Left lobe of liver (tissue), 2 donors: ENCODE measurements at regions not wholly inside any gene's neighbourhood (a gene's known extent, or its start where the extent isn't known, plus 50 kb on each side); places are given as distances from the start of the nearest gene placed in this dataset.
"Not testable (repeated sequence)": the region's sequence is repeated elsewhere in the genome, so short reads cannot be mapped to it uniquely, and the experiment has no call there.

Experiments
- ATAC-seq: fragments of 200-7000 bp; cut with Tn5 transposase; one replicate; pipeline ENCODE4 v1.9.1; 2020; ENCODE audit warnings: mild to moderate bottlenecking, moderate library complexity
- DNase-seq: peaks from one replicate; pipeline ENCODE4 v3.0.0-alpha.2; 2020; ENCODE audit warnings: low spot score
- donor health status: DM: no; HTN: no; CAD: no; lungs with moderate emphysema.
- donor health status: DM: no; HTN: yes; CAD: no.

DNA sequence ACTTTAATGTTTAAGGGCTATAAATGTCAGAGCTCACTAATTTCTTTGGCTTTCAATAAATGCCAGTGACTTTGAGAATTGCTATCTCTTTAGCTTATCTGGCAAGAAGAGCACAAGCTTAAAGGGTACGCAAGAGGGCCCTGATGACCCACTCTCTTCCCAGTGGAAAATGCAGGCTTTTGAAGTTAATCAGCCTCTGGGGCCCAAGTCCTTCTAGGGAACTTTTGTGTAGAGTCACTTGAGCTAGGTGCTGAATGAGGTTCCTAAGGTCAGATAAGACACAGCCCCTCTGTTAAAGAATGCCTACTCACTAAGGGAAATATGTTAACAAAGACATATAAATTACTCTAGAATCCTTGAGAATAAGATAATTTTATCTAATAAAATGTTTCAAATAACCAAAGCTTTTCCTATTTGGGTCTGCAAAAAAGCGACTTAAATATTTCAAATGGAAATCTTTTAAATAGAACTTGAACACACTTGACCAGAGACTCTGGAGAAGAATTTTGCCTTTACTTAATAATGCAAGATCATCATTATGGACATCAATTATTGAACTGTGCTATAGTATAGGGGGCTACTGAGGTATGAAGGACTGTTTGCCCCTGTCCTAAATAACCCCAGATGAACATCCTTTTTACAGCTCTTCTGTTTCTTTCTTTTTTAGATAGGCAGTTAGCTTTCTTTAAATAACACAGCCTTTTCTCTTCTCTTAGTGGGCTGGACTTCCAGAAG lies 430.1 kb downstream of the GBA3 start:
- DNase-seq: no peak
- no peak for ATAC-seq

- DNase-seq (no peak), ATAC-seq (no peak)
Observed at GRCh38 chr4:23120374-23120773, 427.6 kb downstream of the GBA3 start.

GRCh38 chr4:23117826-23118225 lies 425.1 kb downstream of the GBA3 start:
- no peak for DNase-seq
- no peak for ATAC-seq

DNA sequence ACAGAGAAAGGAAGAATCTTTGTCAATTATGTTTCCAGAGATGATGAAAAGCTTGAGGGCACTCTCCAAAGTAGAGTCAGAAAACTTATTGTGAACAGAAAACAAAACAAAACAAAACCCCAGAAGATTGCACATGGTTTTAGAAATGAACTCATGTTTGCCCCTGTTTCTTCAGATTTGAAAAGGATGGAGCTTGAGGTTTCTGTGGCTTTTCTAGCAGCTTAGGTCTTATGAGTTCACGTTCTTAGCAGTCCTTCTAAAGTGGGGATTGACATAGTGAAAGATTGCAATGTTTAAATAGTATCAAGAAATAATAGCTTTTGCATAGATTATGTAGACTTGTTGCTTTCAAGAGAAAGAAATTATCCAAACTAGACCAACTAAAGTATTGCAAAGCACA lies 421.8 kb downstream of the GBA3 start:
- ATAC-seq: no peak
- DNase-seq: no peak

DNA sequence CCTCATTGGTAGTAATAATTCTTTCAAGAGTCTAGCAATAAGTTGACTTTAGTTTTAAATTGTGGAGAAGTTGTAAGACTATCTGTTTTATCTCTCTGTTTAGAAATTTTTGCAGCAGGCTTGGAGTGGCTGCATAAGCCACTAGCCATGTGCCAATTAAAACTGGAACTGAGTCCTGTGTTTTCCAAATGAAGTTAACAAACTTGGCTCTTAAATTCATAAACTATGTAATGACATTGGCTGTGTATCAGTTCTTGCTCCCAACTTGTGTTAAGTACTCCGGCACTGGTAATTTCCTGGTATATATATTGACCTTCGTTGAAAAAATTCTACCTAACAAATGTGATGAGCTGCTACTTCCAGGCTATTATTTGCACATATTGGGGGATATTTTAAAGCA lies 420.4 kb downstream of the GBA3 start:
- DNase-seq (no peak), ATAC-seq (no peak)

DNA sequence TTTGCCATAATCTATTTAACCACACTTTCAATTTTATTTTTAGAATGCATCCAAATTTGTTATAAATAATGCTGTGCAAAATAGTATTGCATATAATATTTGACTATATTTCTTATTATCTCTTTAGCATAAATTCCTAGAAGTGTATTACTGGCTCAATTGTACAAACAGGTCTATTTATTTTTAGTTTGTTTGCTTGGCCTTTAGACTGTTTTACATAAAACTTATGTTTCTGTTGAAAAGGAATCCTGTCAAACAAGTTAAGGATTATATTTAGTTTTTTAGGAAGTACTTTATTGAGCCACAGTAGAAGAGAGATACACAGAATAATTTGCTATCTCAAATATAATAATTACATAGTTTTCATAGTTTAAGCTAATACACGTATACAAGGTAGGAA lies 413.8 kb downstream of the GBA3 start:
- no peak for DNase-seq
- no peak for ATAC-seq

DNA sequence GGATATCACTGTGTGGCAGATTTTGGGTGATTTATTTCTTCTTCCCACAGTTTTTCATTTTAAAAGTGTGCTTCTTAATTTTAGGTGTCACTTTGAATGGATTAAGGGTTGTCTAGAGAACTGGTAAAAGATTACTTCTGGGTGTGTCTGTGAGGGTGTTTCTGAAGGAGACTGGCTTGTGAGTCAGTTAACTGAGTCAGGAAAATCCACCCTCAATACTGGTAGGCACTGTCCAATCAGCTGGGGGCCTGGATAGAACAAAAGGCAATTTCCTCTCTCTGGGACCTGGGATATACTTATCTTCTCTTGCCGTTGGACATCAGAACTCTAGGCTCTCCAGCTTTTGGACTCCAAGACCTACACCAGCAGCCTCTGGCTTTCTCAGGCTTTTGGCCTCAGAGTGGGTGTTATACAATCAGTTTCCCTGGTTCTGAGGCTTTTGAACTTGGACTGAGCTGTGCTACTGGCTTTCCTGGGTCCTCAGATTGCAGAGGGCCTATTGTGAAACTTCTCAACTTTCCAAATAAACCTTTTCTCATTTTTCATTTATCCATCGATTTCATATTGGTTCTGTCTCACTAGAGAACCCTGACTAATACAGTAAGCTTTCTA lies 413.1 kb downstream of the GBA3 start:
- DNase-seq (no peak), ATAC-seq (peak; percentile 73)

- no peak for ATAC-seq
- no peak for DNase-seq
Observed at GRCh38 chr4:23097251-23097650, 404.5 kb downstream of the GBA3 start.

DNA sequence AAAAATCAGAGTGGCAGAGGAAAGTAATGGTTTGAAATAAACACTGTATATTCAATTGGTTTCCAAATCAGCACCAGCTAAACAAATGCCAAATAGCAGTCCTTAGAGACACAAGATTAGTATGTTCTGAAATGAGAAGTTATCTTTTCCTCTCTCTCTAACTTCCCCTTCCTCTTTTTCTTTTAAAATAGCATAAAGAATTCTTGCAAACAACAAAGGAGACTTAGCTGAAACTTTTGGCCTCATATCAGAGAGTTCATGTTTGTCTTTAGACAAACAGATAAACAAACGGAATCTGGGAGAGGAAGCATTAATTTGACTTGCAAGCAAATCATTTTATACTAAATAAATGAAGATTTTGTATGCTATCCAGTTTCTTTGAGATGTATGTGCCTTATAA lies 399.0 kb downstream of the GBA3 start:
- ATAC-seq (no peak), DNase-seq (no peak)

DNA sequence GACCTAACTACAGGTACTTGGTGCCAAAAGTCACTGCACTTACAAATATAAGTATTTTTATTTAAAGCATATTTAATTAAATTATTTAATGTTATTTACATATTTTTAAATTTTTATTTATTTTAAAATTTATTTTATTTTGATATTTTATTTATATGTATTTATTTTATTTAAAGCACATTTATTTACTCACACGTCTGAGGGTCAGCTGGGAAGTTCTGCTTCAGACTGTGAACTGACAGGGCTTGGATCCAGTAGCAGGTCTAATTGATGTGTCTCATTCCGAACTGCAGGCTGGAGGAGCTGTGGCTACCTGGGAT lies 392.5 kb downstream of the GBA3 start:
- ATAC-seq (no peak), DNase-seq (no peak)

DNA sequence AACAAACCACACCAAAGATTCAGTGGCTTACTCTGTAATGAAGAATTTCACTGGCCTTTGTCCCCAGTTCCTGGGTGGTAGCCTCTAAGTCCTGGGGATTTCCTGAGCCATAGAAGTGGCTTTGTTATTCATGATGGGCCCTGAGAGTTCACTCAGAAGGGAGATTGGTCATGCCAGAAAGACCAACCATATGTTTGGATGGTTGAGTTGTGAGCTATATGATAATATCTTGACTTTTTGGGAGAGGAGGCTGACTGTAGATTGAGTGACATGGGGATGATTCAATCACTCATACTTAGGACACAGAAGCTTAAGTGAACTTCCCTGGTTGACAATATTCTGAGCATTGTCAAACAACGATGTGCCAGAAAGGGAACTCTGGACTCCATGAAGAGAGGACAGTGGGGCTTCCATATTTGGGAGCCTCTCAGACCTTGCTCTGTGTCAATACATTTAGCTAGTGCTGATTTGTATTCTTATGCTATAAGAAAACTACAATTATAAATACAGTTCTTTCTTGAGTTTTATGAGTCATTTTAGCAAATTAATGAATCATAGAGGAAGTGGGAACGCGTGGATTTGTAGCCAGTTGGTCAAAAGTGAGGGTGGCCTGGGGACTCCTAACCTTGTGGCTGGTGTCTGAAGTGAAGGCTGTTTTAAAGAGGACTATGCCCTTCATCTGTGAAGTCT lies 392.0 kb downstream of the GBA3 start:
- ATAC-seq: no peak
- no peak for DNase-seq

DNA sequence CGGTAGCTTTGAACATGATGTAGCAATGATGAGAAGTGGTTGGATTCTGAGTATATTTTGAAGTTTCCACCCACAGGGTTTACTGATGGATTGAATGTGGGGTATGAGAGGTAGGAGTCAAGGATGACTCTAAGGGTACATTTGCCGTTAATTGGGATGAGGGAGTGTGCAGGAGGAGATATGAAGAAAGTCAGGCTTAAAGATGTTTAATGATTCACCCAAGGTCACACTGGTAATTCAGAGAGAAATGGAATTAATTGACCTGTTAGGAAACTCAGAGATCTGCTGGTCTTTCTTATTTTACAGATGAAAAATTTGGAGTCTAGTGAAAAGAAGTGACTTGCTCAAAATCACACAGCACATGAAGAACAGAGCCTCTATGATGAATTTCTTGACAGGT lies 390.7 kb downstream of the GBA3 start:
- no peak for DNase-seq
- ATAC-seq: no peak

DNA sequence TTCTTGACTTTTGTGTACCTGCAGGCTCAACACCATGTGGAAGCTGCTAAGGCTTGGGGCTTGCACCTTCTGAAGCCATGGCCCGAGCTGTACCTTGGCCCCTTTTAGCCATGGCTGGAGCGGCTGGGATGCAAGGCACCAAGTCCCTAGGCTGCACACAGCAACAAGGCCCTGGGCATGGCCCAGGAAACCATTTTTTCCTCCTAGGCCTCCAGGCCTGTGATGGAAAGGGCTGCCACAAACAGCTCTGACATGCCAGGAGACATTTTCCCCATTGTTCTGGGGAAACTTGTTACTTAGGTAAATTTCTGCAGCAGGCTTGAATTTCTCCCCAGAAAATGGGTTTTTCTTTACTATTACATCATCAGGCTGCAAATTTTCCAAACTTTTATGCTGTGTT lies 387.4 kb downstream of the GBA3 start:
- not testable (repeated sequence) for DNase-seq, ATAC-seq

DNA sequence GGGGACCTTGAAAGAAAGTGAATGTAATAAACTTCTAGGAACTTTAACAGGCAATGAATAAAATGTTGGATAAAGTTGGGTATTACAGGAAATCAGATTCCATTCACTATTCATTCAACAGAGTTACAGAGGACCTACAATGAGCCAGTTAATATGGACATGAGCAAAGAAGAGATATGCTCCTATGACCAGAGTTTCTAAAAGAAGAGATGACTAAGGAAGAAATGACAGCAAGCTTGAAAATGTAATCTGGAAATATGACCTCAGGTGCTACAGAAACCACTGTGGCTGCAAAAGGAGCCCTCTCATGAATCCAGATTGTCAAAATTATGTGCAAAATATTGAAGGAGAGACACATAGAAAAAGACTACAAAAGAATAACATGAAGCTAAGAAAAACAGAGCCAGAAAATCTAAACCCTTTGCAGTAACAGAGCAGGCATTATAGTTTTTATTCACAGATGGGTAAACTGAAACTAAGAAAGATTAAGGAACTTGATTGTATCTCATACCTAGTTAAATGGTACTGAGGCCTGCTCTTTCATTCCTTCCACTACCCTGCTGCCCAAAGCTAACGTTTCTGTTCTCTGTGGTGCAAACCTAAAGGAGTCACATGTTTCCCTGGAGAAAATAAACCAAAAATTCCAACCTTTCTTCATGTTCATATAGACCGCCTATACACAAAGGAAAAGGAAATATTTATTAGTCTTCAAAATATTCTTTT lies 378.3 kb downstream of the GBA3 start:
- DNase-seq (no peak), ATAC-seq (no peak)

DNA sequence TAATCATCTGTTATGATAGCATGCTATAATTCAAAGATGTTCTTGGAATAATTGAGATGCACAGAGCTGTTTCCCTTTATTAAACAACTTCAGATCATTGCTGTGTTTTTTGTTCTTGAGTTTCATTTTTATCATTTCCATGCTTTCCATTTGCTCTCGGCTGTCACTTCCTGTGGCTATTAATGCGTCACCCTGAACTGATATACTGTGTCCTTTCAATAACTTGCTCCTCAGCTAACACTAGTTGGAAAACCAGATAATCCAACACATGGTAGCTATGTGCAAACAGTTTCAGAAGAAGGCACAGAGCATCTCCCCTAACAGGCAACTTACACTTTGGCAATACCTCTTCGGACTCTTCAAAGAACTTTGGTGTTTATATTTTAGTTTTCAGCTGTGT lies 376.0 kb downstream of the GBA3 start:
- DNase-seq (no peak), ATAC-seq (no peak)

DNA sequence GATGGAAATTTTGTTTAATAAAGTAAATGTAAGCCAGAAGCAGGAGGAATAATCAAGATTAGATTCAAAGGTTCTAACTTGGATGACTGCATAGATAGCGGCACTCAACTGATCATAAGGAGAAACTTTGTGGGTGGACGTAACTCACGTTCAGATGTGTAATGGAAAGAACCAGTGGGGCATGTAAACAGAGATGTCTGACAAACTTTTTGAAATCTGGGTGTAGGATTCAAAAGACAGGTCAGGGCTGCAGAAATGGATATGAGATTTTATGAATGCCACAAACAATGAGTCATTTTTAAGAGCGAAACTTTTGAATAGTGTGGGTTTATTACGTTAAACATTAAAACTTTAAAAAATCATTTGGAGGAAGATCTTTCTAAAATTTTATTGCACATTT lies 375.6 kb downstream of the GBA3 start:
- ATAC-seq (no peak), DNase-seq (no peak)

DNA sequence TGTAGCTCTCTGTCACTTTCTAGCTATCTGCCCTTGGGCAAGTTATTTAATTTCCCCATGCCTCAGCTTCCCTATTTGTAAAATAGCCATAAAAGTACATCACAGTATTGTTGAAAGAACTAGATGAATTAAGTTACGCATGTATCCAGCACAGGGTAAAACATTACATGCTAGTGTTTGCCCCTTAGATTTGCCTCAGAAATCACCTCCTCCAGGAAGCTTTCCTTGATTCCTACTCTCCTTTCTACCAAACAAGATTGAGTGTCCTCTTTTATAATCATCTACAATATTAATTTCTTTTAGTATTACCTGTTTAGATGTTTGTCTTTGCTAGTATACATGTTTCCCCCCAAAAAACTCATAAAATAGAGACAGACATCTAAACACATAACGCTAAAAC lies 369.5 kb downstream of the GBA3 start:
- ATAC-seq (no peak), DNase-seq (no peak)

DNA sequence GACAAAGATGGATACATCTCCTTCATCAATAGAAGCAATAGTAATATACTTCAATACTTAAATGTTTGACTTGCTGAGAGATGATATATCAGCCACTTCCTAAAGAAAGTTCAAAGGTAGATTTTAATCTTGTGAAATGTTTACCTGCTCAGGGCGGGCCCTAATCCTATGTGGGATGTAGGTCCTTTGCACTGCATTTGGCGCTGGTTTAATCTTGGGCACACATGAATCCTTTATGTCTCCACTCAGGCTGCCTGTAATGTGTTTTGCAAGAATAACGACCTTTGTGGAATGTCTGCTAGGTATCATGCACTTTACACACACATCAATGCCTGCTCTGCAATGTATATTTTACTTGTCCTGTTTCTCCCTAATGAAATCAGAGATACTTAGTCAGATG lies 368.7 kb downstream of the GBA3 start:
- ATAC-seq (no peak), DNase-seq (no peak)

DNA sequence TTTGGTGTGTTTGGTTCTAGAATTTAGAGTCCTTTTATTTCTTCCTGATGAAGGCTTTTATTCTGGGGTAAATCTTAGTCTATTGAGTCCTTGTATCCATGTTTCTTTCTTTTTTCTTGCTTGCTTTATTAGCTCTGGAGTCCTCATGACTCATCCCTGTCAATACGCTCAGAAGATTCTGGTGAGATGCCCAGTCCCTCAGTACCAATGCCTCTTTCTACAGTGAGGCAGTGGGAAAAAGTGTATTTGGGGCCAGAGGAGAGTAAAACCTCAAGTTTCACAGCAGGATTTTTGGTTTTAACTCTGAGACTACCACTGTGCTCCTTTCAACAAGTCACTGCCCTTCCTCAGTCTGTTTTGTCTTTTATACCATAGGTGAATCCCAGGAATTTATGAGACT lies 368.0 kb downstream of the GBA3 start:
- DNase-seq (no peak), ATAC-seq (no peak)

DNA sequence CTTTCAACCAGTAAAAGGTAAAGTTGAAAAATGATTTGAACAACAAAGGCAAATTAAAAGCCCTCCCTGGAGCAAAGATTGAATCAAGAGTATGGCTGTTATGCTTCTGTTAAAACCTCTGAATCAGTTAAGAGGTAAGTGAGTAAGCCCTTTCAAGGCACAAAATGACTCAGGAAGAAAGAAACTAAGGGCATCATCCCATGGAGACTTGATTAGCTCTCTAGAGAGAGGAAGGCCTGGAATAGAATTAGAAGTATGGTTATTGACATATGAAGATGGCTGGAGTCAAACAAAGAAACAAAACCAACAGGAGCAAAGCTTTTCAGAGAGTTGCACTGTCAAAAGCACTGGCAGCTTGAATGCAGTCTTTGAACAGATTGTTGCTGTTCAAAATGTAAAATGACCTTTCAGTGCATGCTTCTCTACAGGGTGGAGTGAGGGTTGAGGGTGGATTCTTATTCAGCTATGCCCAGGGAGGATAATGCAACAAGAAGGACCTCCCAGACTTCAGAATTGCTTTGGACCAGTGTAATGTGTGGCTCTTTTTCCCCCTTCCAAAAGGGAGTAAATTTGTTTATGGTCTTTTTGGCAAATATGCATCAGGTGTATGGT lies 365.5 kb downstream of the GBA3 start:
- DNase-seq (no peak), ATAC-seq (no peak)

DNA sequence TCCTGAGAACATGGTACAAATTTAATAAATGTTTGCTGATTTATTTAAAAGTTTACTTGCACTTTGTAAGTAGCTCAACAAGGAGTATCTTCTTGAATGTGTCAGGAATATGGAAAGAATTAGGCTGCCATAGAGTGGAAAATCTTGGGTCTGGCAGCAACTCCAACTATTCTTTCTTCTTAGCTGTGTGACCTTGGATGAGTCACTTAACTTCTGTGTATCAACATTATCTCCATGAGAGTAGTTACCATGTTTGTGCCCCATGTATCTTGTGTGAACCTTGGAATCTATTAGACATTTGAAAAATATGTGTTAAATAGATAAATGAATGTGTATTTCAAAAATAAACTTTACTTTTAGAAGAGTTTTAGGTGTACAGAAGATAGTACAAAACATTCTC lies 348.8 kb downstream of the GBA3 start:
- ATAC-seq: no peak
- DNase-seq: no peak

GRCh38 chr4:23040539-23040938 lies 347.8 kb downstream of the GBA3 start:
- no peak for ATAC-seq
- no peak for DNase-seq
